H1 (cell line): ENCODE measurements at regions not wholly inside any gene's neighbourhood (a gene's known extent, or its start where the extent isn't known, plus 50 kb on each side); places are given as distances from the start of the nearest gene placed in this dataset.

ENCODE experiments used
- CTCF ChIA-PET: fragments of 300-600 bp; sonication (Branson Sonifier 250); formaldehyde crosslinking; loops from one replicate; lab custom pipeline; 2021; ENCODE audit not compliant: partially characterized antibody; lab: Charles Lee
- POLR2A ChIA-PET: fragments of 300-600 bp; sonication (Branson Sonifier 250); formaldehyde crosslinking; loops from one replicate; lab custom pipeline; 2021; ENCODE audit warnings: inconsistent platforms; ENCODE audit not compliant: partially characterized antibody; lab: Charles Lee
- DNase-seq, 2 experiments: peaks; one replicate each; pipeline versions ENCODE4 v3.0.0 to v3.0.0-alpha.2; 2010 to 2022; ENCODE audit warnings: low spot score in 2 of 2, low read depth in 1 of 2, mixed read lengths in 1 of 2
- FAIRE-seq: peaks from 2 replicates; lab custom pipeline; 2011; peaks lifted over from hg19 to GRCh38; lab: Jason Lieb, UNC
- H2AFZ ChIP-seq: 2 replicates; pipeline ENCODE4 v1.8.1; 2012; ENCODE audit warnings: low read length, inconsistent platforms
- H2AK5ac ChIP-seq: 2 replicates; pipeline ENCODE4 v1.6.1; 2013; ENCODE audit warnings: low read depth, low read length
- H2BK120ac ChIP-seq: replicated peaks from 2 replicates; pipeline ENCODE3; 2013; ENCODE audit warnings: low read depth, low read length, inconsistent platforms
- H2BK12ac ChIP-seq: 2 replicates; pipeline ENCODE4 v1.6.1; 2013; ENCODE audit warnings: low read depth, low read length
- H2BK15ac ChIP-seq: 2 replicates; pipeline ENCODE4 v1.6.1; 2013; ENCODE audit warnings: low read length
- H2BK20ac ChIP-seq: 2 replicates; pipeline ENCODE4 v1.6.1; 2013; ENCODE audit warnings: low read length
- H2BK5ac ChIP-seq: 2 replicates; pipeline ENCODE4 v1.6.1; 2013; ENCODE audit warnings: low read depth, low read length
- H3K14ac ChIP-seq: 2 replicates; pipeline ENCODE4 v1.6.1; 2013; ENCODE audit warnings: inconsistent platforms; ENCODE audit not compliant: insufficient read length
- H3K18ac ChIP-seq: 2 replicates; pipeline ENCODE4 v1.6.1; 2013; ENCODE audit warnings: low read length; ENCODE audit errors: extremely low read depth
- H3K23ac ChIP-seq: 2 replicates; pipeline ENCODE4 v1.6.1; 2013; ENCODE audit warnings: inconsistent platforms; ENCODE audit not compliant: insufficient read length
- H3K23me2 ChIP-seq: 2 replicates; pipeline ENCODE4 v1.6.1; 2013; ENCODE audit warnings: low read depth, low read length
- H3K27ac ChIP-seq: 2 replicates; pipeline ENCODE4 v1.6.1; 2011; ENCODE audit warnings: low read depth, low read length, inconsistent platforms
- H3K27me3 ChIP-seq, 4 experiments: replicated peaks in 1 of 4; 1 replicate in 1 of 4; 2 replicates in 3 of 4; pipeline versions ENCODE4 v1.6.1 to v1.8.1; 2011 to 2013; ENCODE audit warnings: low read length in 3 of 4, mild to moderate bottlenecking in 3 of 4, inconsistent platforms in 2 of 4, mixed read lengths in 2 of 4, moderate library complexity in 1 of 4; ENCODE audit not compliant: control insufficient read depth in 3 of 4, insufficient read depth in 3 of 4; ENCODE audit errors: extremely low read depth in 1 of 4
- H3K36me3 ChIP-seq, 4 experiments: 2 replicates each; pipeline versions ENCODE4 v1.6.1 to v1.8.1; 2011 to 2013; ENCODE audit warnings: mild to moderate bottlenecking in 4 of 4, low read length in 3 of 4, moderate library complexity in 2 of 4, control low read depth in 1 of 4, inconsistent platforms in 1 of 4; ENCODE audit not compliant: insufficient read depth in 4 of 4, control insufficient read depth in 2 of 4
- H3K4ac ChIP-seq: replicated peaks from 2 replicates; pipeline ENCODE3; 2013; ENCODE audit warnings: low read length, low read depth, mixed read lengths, inconsistent platforms; ENCODE audit not compliant: insufficient read length
- H3K4me1 ChIP-seq, 4 experiments: replicated peaks in 1 of 4; 1 replicate in 1 of 4; 2 replicates in 3 of 4; pipeline versions ENCODE4 v1.6.1 to v1.8.1; 2011 to 2013; ENCODE audit warnings: low read length in 3 of 4, inconsistent platforms in 2 of 4, mixed read lengths in 1 of 4; ENCODE audit not compliant: insufficient read depth in 4 of 4, control insufficient read depth in 3 of 4
- H3K4me2 ChIP-seq, 2 experiments: 2 replicates each; pipeline versions ENCODE4 v1.6.1 to v1.8.1; 2011 to 2013; ENCODE audit warnings: low read depth in 2 of 2, low read length in 2 of 2, control low read depth in 1 of 2, inconsistent platforms in 1 of 2, mild to moderate bottlenecking in 1 of 2; ENCODE audit not compliant: insufficient read depth in 1 of 2
- H3K4me3 ChIP-seq, 4 experiments: fragments of 200-600, 300-600 bp in 1 of 4; sonication (generic), shearing (Covaris generic), sonication (Bioruptor Twin) in 1 of 4; 2 replicates each; pipeline versions ENCODE4 v1.5.1 to v1.8.1; 2011 to 2016; ENCODE audit warnings: low read length in 4 of 4, low read depth in 3 of 4, control low read depth in 2 of 4, inconsistent platforms in 2 of 4, mild to moderate bottlenecking in 2 of 4, mixed read lengths in 1 of 4, moderate library complexity in 1 of 4; ENCODE audit not compliant: insufficient read depth in 2 of 4; ENCODE audit errors: extremely low read depth in 1 of 4
- H3K56ac ChIP-seq: replicated peaks from 2 replicates; pipeline ENCODE3; 2013; ENCODE audit warnings: low read depth, mild to moderate bottlenecking, mixed read lengths, low read length, inconsistent platforms; ENCODE audit not compliant: insufficient read length
- H3K79me1 ChIP-seq: 2 replicates; pipeline ENCODE4 v1.6.1; 2013; ENCODE audit warnings: low read depth, low read length, control low read depth
- H3K79me2 ChIP-seq, 2 experiments: 2 replicates each; pipeline versions ENCODE4 v1.6.1 to v1.8.1; 2012 to 2013; ENCODE audit warnings: low read length in 2 of 2, mild to moderate bottlenecking in 2 of 2, inconsistent platforms in 1 of 2; ENCODE audit not compliant: insufficient read depth in 2 of 2, control insufficient read depth in 1 of 2
- H3K9ac ChIP-seq, 4 experiments: replicated peaks in 1 of 4; 1 replicate in 1 of 4; 2 replicates in 3 of 4; pipeline versions ENCODE4 v1.6.1 to v1.8.1; 2011 to 2013; ENCODE audit warnings: low read depth in 3 of 4, low read length in 3 of 4, control low read depth in 2 of 4, mild to moderate bottlenecking in 2 of 4, moderate library complexity in 2 of 4, inconsistent platforms in 1 of 4; ENCODE audit errors: extremely low read depth in 1 of 4
- H3K9me3 ChIP-seq, 2 experiments: 2 replicates each; pipeline versions ENCODE4 v1.6.1 to v1.8.1; 2012 to 2013; ENCODE audit warnings: mild to moderate bottlenecking in 2 of 2, moderate library complexity in 2 of 2, control low read depth in 1 of 2, inconsistent platforms in 1 of 2, low read depth in 1 of 2, low read length in 1 of 2, mixed read lengths in 1 of 2; ENCODE audit not compliant: insufficient read depth in 2 of 2
- H4K20me1 ChIP-seq, 2 experiments: replicated peaks in 1 of 2; 2 replicates each; pipeline versions ENCODE3 to v1.8.1; 2011 to 2013; ENCODE audit warnings: inconsistent platforms in 2 of 2, low read length in 2 of 2, mild to moderate bottlenecking in 1 of 2; ENCODE audit not compliant: insufficient read depth in 2 of 2, control insufficient read depth in 1 of 2
- H4K5ac ChIP-seq: 2 replicates; pipeline ENCODE4 v1.6.1; 2013; ENCODE audit warnings: low read length, low read depth, mixed read lengths, inconsistent platforms; ENCODE audit not compliant: insufficient read length
- H4K8ac ChIP-seq: 2 replicates; pipeline ENCODE4 v1.8.0; 2013; ENCODE audit warnings: mild to moderate bottlenecking, moderate library complexity, low read length, inconsistent platforms; ENCODE audit not compliant: insufficient read depth; ENCODE audit errors: extremely low read depth
- H4K91ac ChIP-seq: replicated peaks from 2 replicates; pipeline ENCODE3; 2013; ENCODE audit warnings: low read length, mixed read lengths, inconsistent platforms; ENCODE audit not compliant: insufficient read length
- CHD2 ChIP-seq: IDR thresholded peaks from 2 replicates; pipeline ENCODE4 v1.6.1; 2012; ENCODE audit warnings: low read length, improper control_type of control experiment
- CREB1 ChIP-seq: IDR thresholded peaks from 2 replicates; pipeline ENCODE4 v1.6.1; 2012; ENCODE audit warnings: inconsistent platforms
- CTBP2 ChIP-seq: IDR thresholded peaks from 2 replicates; pipeline ENCODE4 v1.7.0; 2011; ENCODE audit warnings: borderline replicate concordance, mild to moderate bottlenecking, moderate library complexity, mixed read lengths, low read length; ENCODE audit not compliant: insufficient read depth, insufficient read length
- EZH2 ChIP-seq: fragments of 200-600 bp; sonication (generic); IDR thresholded peaks from 2 replicates; pipeline ENCODE4 v1.7.1; 2012; ENCODE audit warnings: low read depth, mild to moderate bottlenecking, moderate library complexity, low read length, inconsistent platforms; ENCODE audit not compliant: severe bottlenecking
- GTF2F1 ChIP-seq: IDR thresholded peaks from 2 replicates; pipeline ENCODE4 v1.6.1; 2012; ENCODE audit warnings: low read depth, low read length, improper control_type of control experiment, borderline replicate concordance
- JUN ChIP-seq: IDR thresholded peaks from 2 replicates; pipeline ENCODE4 v1.6.1; 2011; ENCODE audit warnings: low read depth, mild to moderate bottlenecking, improper control_type of control experiment, low read length
- KDM1A ChIP-seq: fragments of 200-600, 300-600 bp; sonication (generic); IDR thresholded peaks from 2 replicates; pipeline ENCODE4 v1.7.1; 2016; ENCODE audit warnings: mild to moderate bottlenecking, low read length, borderline replicate concordance
- KDM5A ChIP-seq: fragments of 200-600 bp; IDR thresholded peaks from 2 replicates; pipeline ENCODE4 v1.7.1; 2012; ENCODE audit warnings: mild to moderate bottlenecking, low read length, inconsistent platforms, mixed read lengths
- MAFK ChIP-seq: IDR thresholded peaks from 2 replicates; pipeline ENCODE4 v1.6.1; 2012; ENCODE audit warnings: low read depth, mild to moderate bottlenecking, improper control_type of control experiment, low read length
- PHF8 ChIP-seq: fragments of 200-600 bp; sonication (generic); conservative IDR thresholded peaks from 2 replicates; pipeline ENCODE4 v1.7.1; 2012; ENCODE audit warnings: low read depth, mild to moderate bottlenecking, inconsistent platforms, low read length, moderate library complexity
- RAD21 ChIP-seq, 2 experiments: IDR thresholded peaks in 1 of 2; conservative IDR thresholded peaks in 1 of 2; 2 replicates each; pipeline ENCODE4 v1.6.1; 2011; ENCODE audit warnings: low read depth in 2 of 2, low read length in 2 of 2, improper control_type of control experiment in 1 of 2, inconsistent platforms in 1 of 2, mild to moderate bottlenecking in 1 of 2, moderate library complexity in 1 of 2
- RBBP5 ChIP-seq: IDR thresholded peaks from 2 replicates; pipeline ENCODE4 v1.7.1; 2012; ENCODE audit warnings: low read depth, mild to moderate bottlenecking, inconsistent platforms, low read length, moderate library complexity, borderline replicate concordance
- RFX5 ChIP-seq: IDR thresholded peaks from 2 replicates; pipeline ENCODE4 v1.6.1; 2011; ENCODE audit warnings: low read depth, low read length, improper control_type of control experiment, borderline replicate concordance
- ZNF274 ChIP-seq: IDR thresholded peaks from 2 replicates; pipeline ENCODE4 v1.7.0; 2012; ENCODE audit warnings: low read length, borderline replicate concordance; ENCODE audit errors: extremely low read depth
- WGBS, 2 experiments: shearing (Covaris generic) in 1 of 2; methylation state at CpG; one replicate each; pipeline versions ENCODE4 v1.1.6 to v1.1.7; 2013 to 2015; ENCODE audit warnings: low lambda C conversion rate in 2 of 2, mixed read lengths in 2 of 2, inconsistent platforms in 1 of 2, low coverage in 1 of 2, missing lambda C conversion rate in 1 of 2; ENCODE audit not compliant: insufficient replicate concordance in 2 of 2, insufficient coverage in 1 of 2, insufficient read length in 1 of 2; ENCODE audit errors: extremely low coverage in 1 of 2, missing lambda C conversion rate in 1 of 2; 5-methylcytosine and 5-hydroxymethylcytosine counted together

- H3K4me2 ChIP-seq, result no peak overlapping the region
- ChIA-PET POLR2A (interaction anchor here (0.9 kb wide), 1 partner anchor 8 kb away, joined by 3 read pairs; no protein-coding TSS in a partner anchor), CTCF (interaction anchor here (0.7 to 1.8 kb wide), 5 partner anchors 11 to 184 kb away, joined by 3 to 7 read pairs (median 4); no protein-coding TSS in a partner anchor)
- no peak for TF ChIP-seq PHF8
- no peak for TF ChIP-seq JUN
- TF ChIP-seq RFX5, result no peak
- TF ChIP-seq EZH2, result no peak
- no peak for TF ChIP-seq CREB1
- no peak for TF ChIP-seq KDM1A
- TF ChIP-seq CTBP2, result no peak
- no peak for TF ChIP-seq KDM5A
- TF ChIP-seq ZNF274, result no peak
- TF ChIP-seq MAFK, result no peak
- no peak for TF ChIP-seq RBBP5
- no peak for TF ChIP-seq GTF2F1
- no peak for TF ChIP-seq CHD2
- no peak for TF ChIP-seq RAD21 (IDR thresholded peaks at IDR 0.05 in 1 of 2, conservative IDR thresholded peaks at IDR 0.05 in 1 of 2; ENCODE audit: low read depth in 2 of 2, low read length in 2 of 2)
These were observed 184.8 kb upstream of the WSCD1 start for GRCh38 chr17:5885336-5885735.

More at GRCh38 chr17:5885336-5885735, 184.8 kb upstream of the WSCD1 start:
- Histone ChIP-seq H2BK12ac (peak overlapping the region; percentile 94; the same call in 1 of the 2 replicates), H4K8ac (no peak overlapping the region), H3K56ac (no peak overlapping the region), H3K79me2 (no peaks in the 10 kb centered on the region), H3K9me3 (no peaks in the 10 kb centered on the region; a peak in 1 of 4 replicates), H2BK120ac (no peak overlapping the region), H3K9ac (no peak overlapping the region), H3K4me1 (peaks cover 0 to 5% (median 1%) of the 10 kb centered on the region in 4 experiments; a peak in 2 of 7 replicates), H2BK20ac (no peak overlapping the region), H3K23ac (no peak overlapping the region), H3K4ac (no peak overlapping the region), H2AFZ (no peak overlapping the region), H2BK5ac (no peak overlapping the region), H3K27me3 (no peaks in the 10 kb centered on the region; a peak in 1 of 7 replicates), H2AK5ac (no peak overlapping the region), H3K23me2 (no peaks in the 10 kb centered on the region), H2BK15ac (no peak overlapping the region), H3K79me1 (no peaks in the 10 kb centered on the region), H3K36me3 (no peaks in the 10 kb centered on the region), H4K20me1 (no peaks in the 10 kb centered on the region), H3K4me3 (no peak overlapping the region), H3K18ac (no peak overlapping the region; the same call in 1 of the 2 replicates), H3K14ac (no peak overlapping the region), H3K27ac (no peak overlapping the region), H4K5ac (no peak overlapping the region), H4K91ac (peak overlapping the region; percentile 16)
- FAIRE-seq, result no peak
- 98% methylated on average over 4 of the region's 4 CpGs; no CpG with 5 or more reads in 1 of the 2 experiments for WGBS, 2 experiments
- no peak for DNase-seq
